Psoas muscle (tissue), 7 donors: ENCODE measurements at regions not wholly inside any gene's neighbourhood (a gene's known extent, or its start where the extent isn't known, plus 50 kb on each side); places are given as distances from the start of the nearest gene placed in this dataset.

Experiments used
- ATAC-seq, 4 donors: fragments of 200-7000 bp; cut with Tn5 transposase; one replicate each; pipeline ENCODE4 v1.9.1; 2020; ENCODE audit warnings: moderate library complexity in 3 of 4, mild to moderate bottlenecking in 2 of 4
- DNase-seq, 2 donors: peaks; one replicate each; pipeline ENCODE4 v3.0.0-alpha.2; 2020
- H3K27ac ChIP-seq: fragments of 200-600 bp; one replicate; pipeline ENCODE4 v1.8.0; 2022
- H3K27me3 ChIP-seq, 3 donors: fragments of 200-600 bp in 1 of 3; one replicate each; pipeline versions ENCODE4 v1.6.1 to v1.8.0; 2013 to 2022; ENCODE audit warnings: low read length in 2 of 3, mild to moderate bottlenecking in 2 of 3, moderate library complexity in 1 of 3; ENCODE audit not compliant: insufficient read depth in 3 of 3
- H3K36me3 ChIP-seq, 2 donors: fragments of 200-600 bp in 1 of 2; one replicate each; pipeline versions ENCODE4 v1.6.1 to v1.8.0; 2013 to 2022; ENCODE audit warnings: low read depth in 1 of 2, mild to moderate bottlenecking in 1 of 2, moderate library complexity in 1 of 2; ENCODE audit not compliant: insufficient read depth in 1 of 2
- H3K4me1 ChIP-seq: fragments of 200-600 bp; one replicate; pipeline ENCODE4 v1.8.0; 2022
- H3K4me3 ChIP-seq: fragments of 200-600 bp; one replicate; pipeline ENCODE4 v1.8.0; 2022; ENCODE audit warnings: mild to moderate bottlenecking
- H3K9me3 ChIP-seq: fragments of 200-600 bp; one replicate; pipeline ENCODE4 v1.8.0; 2022
- WGBS, 3 donors: extraction: QIAGEN DNeasy Blood & Tissue Kit; methylation state at CpG; one replicate each; pipeline versions ENCODE4 v1.1.6 to v1.1.7; 2013; 5-methylcytosine and 5-hydroxymethylcytosine counted together
- intact Hi-C, 2 donors: fragments of 100-400 bp; cut with DNase I; formaldehyde crosslinking; loops; one replicate each; pipeline versions ENCODE4 v1.11.0 to v1.14.2; 2022
- TF ChIP-seq, protein P1 (sequence below): fragments of 200-600 bp; IDR thresholded peaks from one replicate; pipeline ENCODE4 v1.8.0; 2022; ENCODE audit warnings: antibody characterized with exemption
- donor health status: healthy with polysubstance abuse.
- donor health status: DM: no; HTN: no; CAD: no; lungs with moderate emphysema.
- donor health status: Bipolar disorder and iron deficiency.
- donor health status: healthy.
- donor health status: DM: yes; HTN: yes; CAD: no.
- donor health status: DM: no; HTN: no; CAD: no.
- donor health status: DM: yes; HTN: yes; CAD: no.

DNA sequence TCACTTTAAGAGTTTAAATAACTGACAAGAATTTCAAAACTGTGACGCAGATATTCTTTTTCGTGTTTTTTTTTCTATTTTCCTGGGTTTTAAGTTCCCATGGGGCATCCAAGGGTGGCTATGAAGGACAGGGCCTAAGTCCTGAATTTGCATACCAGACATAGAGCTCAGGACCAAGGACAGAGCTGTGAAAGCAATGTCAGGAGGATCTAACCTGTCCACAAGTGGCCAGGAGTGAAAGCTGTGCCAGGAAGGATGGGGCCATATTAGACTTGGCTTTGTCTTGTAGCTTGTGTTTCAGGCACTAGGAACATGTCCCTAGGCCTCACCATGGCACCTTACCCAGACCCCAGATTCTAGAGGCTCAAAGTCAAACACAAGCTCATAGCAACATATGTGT is 289.4 kb upstream of the MIR17HG start:
- ATAC-seq (no peak), DNase-seq (no peak)
- Histone ChIP-seq H3K4me1 (no peaks in the 10 kb centered on the region), H3K9me3 (peaks cover 12% of the 10 kb centered on the region), H3K27me3 (no peaks in the 10 kb centered on the region), H3K36me3 (no peaks in the 10 kb centered on the region), H3K4me3 (no peak overlapping the region), H3K27ac (no peak overlapping the region)
- TF ChIP-seq, protein P1, sequence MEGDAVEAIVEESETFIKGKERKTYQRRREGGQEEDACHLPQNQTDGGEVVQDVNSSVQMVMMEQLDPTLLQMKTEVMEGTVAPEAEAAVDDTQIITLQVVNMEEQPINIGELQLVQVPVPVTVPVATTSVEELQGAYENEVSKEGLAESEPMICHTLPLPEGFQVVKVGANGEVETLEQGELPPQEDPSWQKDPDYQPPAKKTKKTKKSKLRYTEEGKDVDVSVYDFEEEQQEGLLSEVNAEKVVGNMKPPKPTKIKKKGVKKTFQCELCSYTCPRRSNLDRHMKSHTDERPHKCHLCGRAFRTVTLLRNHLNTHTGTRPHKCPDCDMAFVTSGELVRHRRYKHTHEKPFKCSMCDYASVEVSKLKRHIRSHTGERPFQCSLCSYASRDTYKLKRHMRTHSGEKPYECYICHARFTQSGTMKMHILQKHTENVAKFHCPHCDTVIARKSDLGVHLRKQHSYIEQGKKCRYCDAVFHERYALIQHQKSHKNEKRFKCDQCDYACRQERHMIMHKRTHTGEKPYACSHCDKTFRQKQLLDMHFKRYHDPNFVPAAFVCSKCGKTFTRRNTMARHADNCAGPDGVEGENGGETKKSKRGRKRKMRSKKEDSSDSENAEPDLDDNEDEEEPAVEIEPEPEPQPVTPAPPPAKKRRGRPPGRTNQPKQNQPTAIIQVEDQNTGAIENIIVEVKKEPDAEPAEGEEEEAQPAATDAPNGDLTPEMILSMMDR: no peak
- intact Hi-C loops: no loop called here
- 88 to 93% (median 88%) methylated on average over 2 of the region's 2 CpGs for WGBS, 3 donors

DNA sequence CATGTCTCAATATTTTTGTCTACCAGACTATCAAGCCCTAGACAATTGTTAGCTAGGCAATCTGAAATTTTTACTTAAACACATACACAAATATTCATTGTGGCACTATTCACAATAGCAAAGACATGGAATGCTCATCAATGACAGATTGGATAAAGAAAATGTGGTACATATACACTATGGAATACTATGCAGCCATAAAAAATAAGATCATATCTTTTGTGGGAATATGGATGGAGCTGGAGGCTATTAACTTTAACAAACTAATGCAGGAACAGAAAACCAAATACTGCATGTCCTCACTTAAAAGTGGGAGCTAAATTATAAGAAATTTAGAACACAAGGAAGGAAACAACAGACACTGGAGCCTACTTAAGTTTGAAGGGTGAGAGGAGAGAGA is 288.6 kb upstream of the MIR17HG start:
- peaks cover 12% of the 10 kb centered on the region for H3K9me3 ChIP-seq
- DNase-seq (no peak), ATAC-seq (no peak)
- intact Hi-C loops: no loop called here
- H3K27ac ChIP-seq: no peak overlapping the region
- TF ChIP-seq, protein P1: no peak
- H3K36me3 ChIP-seq: no peaks in the 10 kb centered on the region
- H3K4me3 ChIP-seq: no peak overlapping the region
- H3K4me1 ChIP-seq: no peaks in the 10 kb centered on the region
- no peaks in the 10 kb centered on the region for H3K27me3 ChIP-seq

DNA sequence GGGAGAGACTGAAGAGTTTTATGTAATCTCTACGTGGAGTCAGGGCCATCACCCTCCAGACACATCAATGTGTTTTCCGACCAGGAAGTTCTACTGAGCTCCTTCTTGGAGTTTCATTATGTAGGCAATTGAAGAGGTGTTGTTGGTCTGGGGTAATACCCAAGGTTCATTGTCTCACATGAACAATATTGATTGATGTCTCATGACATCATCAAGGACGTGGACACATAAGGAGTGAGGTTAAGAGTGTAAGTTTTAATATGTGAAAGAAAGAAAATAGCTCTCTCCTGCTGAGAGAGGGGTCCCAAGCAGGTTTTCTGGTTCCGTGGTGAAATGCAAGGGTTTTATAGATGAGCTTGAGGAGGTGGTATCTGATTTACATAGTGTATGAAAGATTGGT is 280.7 kb upstream of the MIR17HG start:
- Histone ChIP-seq H3K9me3 (no peaks in the 10 kb centered on the region), H3K36me3 (no peaks in the 10 kb centered on the region), H3K27me3 (no peaks in the 10 kb centered on the region), H3K4me1 (no peaks in the 10 kb centered on the region), H3K4me3 (no peak overlapping the region), H3K27ac (no peak overlapping the region)
- intact Hi-C loops: no loop called here
- 73 to 80% (median 75%) methylated on average over 4 of the region's 4 CpGs for WGBS, 3 donors
- ATAC-seq: no peak
- DNase-seq: no peak
- TF ChIP-seq, protein P1: no peak

DNA sequence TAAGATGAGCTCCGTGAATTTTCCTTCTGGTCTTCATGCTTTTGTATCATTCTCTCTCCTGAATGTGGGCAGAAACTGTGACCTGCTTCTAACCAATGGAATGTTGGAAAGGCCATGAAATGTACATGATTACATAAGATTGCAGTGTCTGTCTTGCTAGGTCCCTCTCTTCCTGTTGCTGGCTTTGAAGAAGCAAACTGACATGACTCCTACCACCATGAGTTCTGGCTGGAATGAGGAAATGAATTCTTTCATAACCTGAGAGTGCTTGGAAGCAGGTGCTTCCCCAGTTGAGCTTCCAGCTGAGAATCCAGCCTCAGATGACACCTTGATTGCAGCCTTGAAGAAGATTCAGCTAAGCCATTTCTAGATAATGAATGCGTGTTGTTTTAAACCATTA is 275.0 kb upstream of the MIR17HG start:
- H3K36me3 ChIP-seq: no peaks in the 10 kb centered on the region
- H3K27me3 ChIP-seq: peaks cover 0 to 3% (median 0%) of the 10 kb centered on the region in 3 donors
- no peaks in the 10 kb centered on the region for H3K4me1 ChIP-seq
- 79 to 91% (median 87%) methylated on average over 2 of the region's 2 CpGs for WGBS, 3 donors
- TF ChIP-seq, protein P1: no peak
- intact Hi-C loops: no loop called here
- H3K9me3 ChIP-seq: no peaks in the 10 kb centered on the region
- H3K27ac ChIP-seq: no peak overlapping the region
- ATAC-seq (no peak), DNase-seq (no peak)
- no peak overlapping the region for H3K4me3 ChIP-seq

DNA sequence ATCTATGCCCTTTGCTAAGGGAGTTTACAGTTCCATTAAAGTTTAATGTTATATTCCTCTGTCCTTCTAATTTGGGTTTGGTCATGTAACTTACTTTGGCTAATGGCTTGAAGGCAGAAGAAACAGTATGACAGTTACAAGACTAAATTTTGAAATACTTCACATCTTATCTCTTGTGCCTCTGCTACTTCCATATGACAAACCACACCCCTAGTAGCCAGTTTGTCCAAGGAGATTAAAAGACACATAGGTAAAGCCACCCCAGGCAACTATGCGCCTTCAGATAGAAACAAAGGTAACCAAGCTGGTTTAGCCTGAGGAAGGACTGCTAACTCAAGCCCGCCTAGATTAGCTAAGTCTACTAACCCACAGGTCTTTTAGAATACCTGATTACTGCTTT is 273.4 kb upstream of the MIR17HG start:
- H3K4me1 ChIP-seq: no peaks in the 10 kb centered on the region
- no peaks in the 10 kb centered on the region for H3K36me3 ChIP-seq
- ATAC-seq (no peak), DNase-seq (no peak)
- intact Hi-C loops: no loop called here
- WGBS, 3 donors: 92 to 98% (median 95%) methylated on average over 2 of the region's 2 CpGs
- H3K9me3 ChIP-seq: no peaks in the 10 kb centered on the region
- H3K4me3 ChIP-seq: no peak overlapping the region
- TF ChIP-seq, protein P1: no peak
- no peak overlapping the region for H3K27ac ChIP-seq
- peaks cover 0 to 3% (median 0%) of the 10 kb centered on the region in 3 donors for H3K27me3 ChIP-seq
